HG03457 (cell line): ENCODE measurements at regions not wholly inside any gene's neighbourhood (a gene's known extent, or its start where the extent isn't known, plus 50 kb on each side); places are given as distances from the start of the nearest gene placed in this dataset.
"Not testable (repeated sequence)": the region's sequence is repeated elsewhere in the genome, so short reads cannot be mapped to it uniquely, and the experiment has no call there.

Experiments
- ATAC-seq: cut with Tn5 transposase; IDR thresholded peaks from one replicate; pipeline ENCODE4 v1.9.1; 2021; ENCODE audit warnings: moderate number of reproducible peaks; ENCODE audit not compliant: unreplicated experiment

GRCh38 chr14:23829736-23830471 lies 123.7 kb upstream of the DHRS4 start:
- ATAC-seq = no peak

GRCh38 chr14:23831596-23831995 lies 122.0 kb upstream of the DHRS4 start:
- ATAC-seq = no peak

- no peak for ATAC-seq
Measured at GRCh38 chr14:23861666-23862065, 91.9 kb upstream of the DHRS4 start.

GRCh38 chr14:23862513-23862912 lies 91.1 kb upstream of the DHRS4 start:
- ATAC-seq = no peak

GRCh38 chr14:23863836-23864235 lies 89.7 kb upstream of the DHRS4 start:
- no peak for ATAC-seq

GRCh38 chr14:23864259-23864658 lies 89.3 kb upstream of the DHRS4 start:
- ATAC-seq = no peak

- ATAC-seq = no peak
Measured at GRCh38 chr14:23864861-23865260, 88.7 kb upstream of the DHRS4 start.

- no peak for ATAC-seq
Measured at GRCh38 chr14:23865502-23865901, 88.1 kb upstream of the DHRS4 start.

- no peak for ATAC-seq
Measured at GRCh38 chr14:23866269-23866668, 87.3 kb upstream of the DHRS4 start.

GRCh38 chr14:23869078-23869719 lies 84.4 kb upstream of the DHRS4 start:
- ATAC-seq = no peak

GRCh38 chr14:23876160-23876750 lies 77.3 kb upstream of the DHRS4 start:
- no peak for ATAC-seq

- ATAC-seq = peak; percentile 38
Measured at GRCh38 chr14:23877111-23877510, 76.5 kb upstream of the DHRS4 start.

- peak; percentile 49 for ATAC-seq
Measured at GRCh38 chr14:23877538-23878180, 75.9 kb upstream of the DHRS4 start.

GRCh38 chr14:23881282-23881681 lies 72.3 kb upstream of the DHRS4 start:
- no peak for ATAC-seq

GRCh38 chr14:23883684-23884540 lies 69.7 kb upstream of the DHRS4 start:
- ATAC-seq = no peak

- no peak for ATAC-seq
Measured at GRCh38 chr14:23884541-23884904, 69.0 kb upstream of the DHRS4 start.

- ATAC-seq = no peak
Measured at GRCh38 chr14:23887536-23887935, 66.0 kb upstream of the DHRS4 start.

GRCh38 chr14:23891717-23892116 lies 61.9 kb upstream of the DHRS4 start:
- ATAC-seq = not testable (repeated sequence)

- not testable (repeated sequence) for ATAC-seq
Measured at GRCh38 chr14:23892289-23892688, 61.3 kb upstream of the DHRS4 start.

GRCh38 chr14:23894362-23895052 lies 59.1 kb upstream of the DHRS4 start:
- ATAC-seq = no peak
